CD14-positive monocyte (primary cell): ENCODE measurements at regions not wholly inside any gene's neighbourhood (a gene's known extent, or its start where the extent isn't known, plus 50 kb on each side); places are given as distances from the start of the nearest gene placed in this dataset.
A peak's percentile ranks its signal among the peaks of the same experiment; 100 is the strongest.

Experiments
- DNase-seq, 3 donors: peaks; one replicate each; pipeline ENCODE4 v3.0.0-alpha.2; 2011 to 2022
- H2AFZ ChIP-seq: 2 replicates; pipeline ENCODE4 v1.6.0; 2012; ENCODE audit warnings: mild to moderate bottlenecking, low read depth, low read length, inconsistent platforms; ENCODE audit not compliant: insufficient read depth, poor library complexity, severe bottlenecking
- H3K27ac ChIP-seq, 2 donors: 1 replicate in 1 of 2; 2 replicates in 1 of 2; pipeline ENCODE4 v1.5.1; 2012 to 2013; ENCODE audit warnings: low read length in 2 of 2, control low read depth in 1 of 2, inconsistent platforms in 1 of 2, low read depth in 1 of 2, mild to moderate bottlenecking in 1 of 2
- H3K27me3 ChIP-seq, 2 donors: one replicate each; pipeline versions ENCODE4 v1.6.0 to v1.6.1; 2011 to 2013; ENCODE audit warnings: low read length in 2 of 2; ENCODE audit not compliant: control insufficient read depth in 2 of 2, insufficient read depth in 2 of 2
- H3K36me3 ChIP-seq, 2 donors: replicated peaks in 1 of 2; 1 replicate in 1 of 2; 2 replicates in 1 of 2; pipeline versions ENCODE4 v1.5.1 to v1.6.1; 2012 to 2013; ENCODE audit warnings: low read length in 2 of 2, control low read depth in 1 of 2, inconsistent platforms in 1 of 2, mild to moderate bottlenecking in 1 of 2; ENCODE audit not compliant: insufficient read depth in 2 of 2, control insufficient read depth in 1 of 2
- H3K4me1 ChIP-seq, 2 donors: 1 replicate in 1 of 2; 2 replicates in 1 of 2; pipeline versions ENCODE4 v1.5.1 to v1.6.1; 2012 to 2013; ENCODE audit warnings: low read length in 2 of 2, control low read depth in 1 of 2, inconsistent platforms in 1 of 2, mild to moderate bottlenecking in 1 of 2, moderate library complexity in 1 of 2; ENCODE audit not compliant: insufficient read depth in 2 of 2, control insufficient read depth in 1 of 2
- H3K4me2 ChIP-seq: replicated peaks from 2 replicates; pipeline ENCODE3; 2012; ENCODE audit warnings: low read length, moderate library complexity, mild to moderate bottlenecking; ENCODE audit not compliant: poor library complexity, severe bottlenecking; ENCODE audit errors: extremely low read depth
- H3K4me3 ChIP-seq, 3 experiments: fragments of 200-600 bp in 1 of 3; sonication (generic) in 1 of 3; replicated peaks in 1 of 3; 1 replicate in 2 of 3; 2 replicates in 1 of 3; pipeline ENCODE4 v1.5.1; 2011 to 2013; ENCODE audit warnings: low read length in 3 of 3, mild to moderate bottlenecking in 3 of 3, control low read depth in 2 of 3, low read depth in 2 of 3, inconsistent platforms in 1 of 3, moderate library complexity in 1 of 3
- H3K79me2 ChIP-seq: 2 replicates; pipeline ENCODE4 v1.6.0; 2012; ENCODE audit warnings: mild to moderate bottlenecking, control low read depth, inconsistent platforms, low read length, moderate library complexity; ENCODE audit not compliant: insufficient read depth
- H3K9ac ChIP-seq: 2 replicates; pipeline ENCODE4 v1.6.0; 2017; ENCODE audit warnings: low read length, mild to moderate bottlenecking; ENCODE audit not compliant: insufficient read depth, poor library complexity, severe bottlenecking
- H3K9me3 ChIP-seq, 2 donors: replicated peaks in 1 of 2; 1 replicate in 1 of 2; 2 replicates in 1 of 2; pipeline versions ENCODE4 v1.5.1 to v1.6.1; 2012 to 2013; ENCODE audit warnings: low read length in 2 of 2, control low read depth in 1 of 2; ENCODE audit not compliant: control insufficient read depth in 1 of 2, insufficient read depth in 1 of 2
- H4K20me1 ChIP-seq: 2 replicates; pipeline ENCODE4 v1.6.0; 2012; ENCODE audit warnings: mild to moderate bottlenecking, low read length, control low read depth, moderate library complexity; ENCODE audit not compliant: insufficient read depth
- H3K27ac Mint-ChIP-seq, 7 donors: one replicate each; pipeline ENCODE4 v1.8.0; 2020; ENCODE audit warnings: mild to moderate bottlenecking in 7 of 7, mixed read lengths in 7 of 7, moderate library complexity in 6 of 7, inconsistent platforms in 2 of 7
- H3K27me3 Mint-ChIP-seq, 3 donors: one replicate each; pipeline ENCODE4 v1.8.0; 2021 to 2022; ENCODE audit warnings: low read depth in 3 of 3, mild to moderate bottlenecking in 3 of 3, mixed read lengths in 3 of 3, moderate library complexity in 3 of 3, inconsistent platforms in 1 of 3
- H3K36me3 Mint-ChIP-seq, 2 donors: one replicate each; pipeline ENCODE4 v1.8.0; 2020; ENCODE audit warnings: mixed read lengths in 2 of 2, inconsistent platforms in 1 of 2, mild to moderate bottlenecking in 1 of 2
- H3K4me1 Mint-ChIP-seq: one replicate; pipeline ENCODE4 v1.8.0; 2020; ENCODE audit warnings: mild to moderate bottlenecking, mixed read lengths
- H3K4me3 Mint-ChIP-seq, 2 donors: one replicate each; pipeline ENCODE4 v1.8.0; 2020; ENCODE audit warnings: mild to moderate bottlenecking in 2 of 2, mixed read lengths in 2 of 2, moderate library complexity in 1 of 2
- H3K9me3 Mint-ChIP-seq, 7 donors: one replicate each; pipeline ENCODE4 v1.8.0; 2020 to 2022; ENCODE audit warnings: mixed read lengths in 7 of 7, mild to moderate bottlenecking in 6 of 7, moderate library complexity in 6 of 7, inconsistent platforms in 2 of 7
- CTCF ChIP-seq: fragments of 200-600 bp; IDR thresholded peaks from one replicate; pipeline ENCODE4 v1.8.0; 2022; ENCODE audit warnings: antibody characterized with exemption, mild to moderate bottlenecking
- WGBS: methylation state at CpG from one replicate; pipeline ENCODE4 v1.1.5; 2013; ENCODE audit warnings: missing lambda C conversion rate; ENCODE audit not compliant: insufficient coverage; 5-methylcytosine and 5-hydroxymethylcytosine counted together
- intact Hi-C, 2 donors: fragments of 100-400 bp; cut with micrococcal nuclease; formaldehyde crosslinking; loops; one replicate each; pipeline versions ENCODE4 v1.15.0 to v1.15.1; 2023

GRCh38 chr2:57888463-57888862 lies 158.1 kb upstream of the VRK2 start:
- H3K27ac Mint-ChIP-seq, result no peak overlapping the region

GRCh38 chr2:57890464-57890863 lies 156.1 kb upstream of the VRK2 start:
- Mint-ChIP-seq H3K36me3 (no peaks in the 10 kb centered on the region), H3K4me1 (peaks cover 19% of the 10 kb centered on the region), H3K27ac (peak overlapping the region in 3 of 7 donors; percentile 8 to 60 (median 18)), H3K4me3 (no peak overlapping the region), H3K9me3 (no peaks in the 10 kb centered on the region), H3K27me3 (peaks cover 0 to 2% (median 0%) of the 10 kb centered on the region in 3 donors)
- Histone ChIP-seq H3K4me1 (peaks cover 6 to 18% of the 10 kb centered on the region in 2 donors), H3K9me3 (no peaks in the 10 kb centered on the region), H3K36me3 (no peaks in the 10 kb centered on the region), H3K27ac (peak overlapping the region in 1 of 2 donors; percentile 23), H3K9ac (no peak overlapping the region), H3K27me3 (no peaks in the 10 kb centered on the region), H3K4me3 (no peak overlapping the region), H3K79me2 (no peaks in the 10 kb centered on the region), H2AFZ (no peak overlapping the region), H4K20me1 (no peaks in the 10 kb centered on the region), H3K4me2 (no peak overlapping the region)
- intact Hi-C loops, result loop anchor here in 1 of 2 donors (10.0 kb wide), 1 partner anchor 214 kb away; no protein-coding TSS in a partner anchor
- DNase-seq, result peak; percentile 43 to 86 (median 51)
- TF ChIP-seq CTCF, result no peak

More at GRCh38 chr2:57888463-57888862, 158.1 kb upstream of the VRK2 start:
- Mint-ChIP-seq H3K4me1 (peaks cover 12% of the 10 kb centered on the region), H3K36me3 (no peaks in the 10 kb centered on the region), H3K4me3 (no peak overlapping the region), H3K9me3 (no peaks in the 10 kb centered on the region), H3K27me3 (peaks cover 0 to 2% (median 0%) of the 10 kb centered on the region in 3 donors)
- H3K4me1 ChIP-seq, result peaks cover 2 to 11% of the 10 kb centered on the region in 2 donors
- no peaks in the 10 kb centered on the region for H3K36me3 ChIP-seq
- no peak overlapping the region for H3K4me3 ChIP-seq
- H3K9ac ChIP-seq, result no peak overlapping the region
- 100% methylated on average over 1 of the region's 3 CpGs for WGBS
- no peaks in the 10 kb centered on the region for H3K79me2 ChIP-seq
- H3K27ac ChIP-seq, result no peak overlapping the region
- H4K20me1 ChIP-seq, result no peaks in the 10 kb centered on the region
- H2AFZ ChIP-seq, result no peak overlapping the region
- TF ChIP-seq CTCF, result no peak
- intact Hi-C loops, result no loop called here
- H3K9me3 ChIP-seq, result no peaks in the 10 kb centered on the region
- no peaks in the 10 kb centered on the region for H3K27me3 ChIP-seq
- DNase-seq, result no peak
- H3K4me2 ChIP-seq, result no peak overlapping the region
